GM18505 (cell line): ENCODE measurements at regions not wholly inside any gene's neighbourhood (a gene's known extent, or its start where the extent isn't known, plus 50 kb on each side); places are given as distances from the start of the nearest gene placed in this dataset.
A peak's percentile ranks its signal among the peaks of the same experiment; 100 is the strongest.
"Not testable (repeated sequence)": the region's sequence is repeated elsewhere in the genome, so short reads cannot be mapped to it uniquely, and the experiment has no call there.

Source experiments
- ATAC-seq: cut with Tn5 transposase; IDR thresholded peaks from one replicate; pipeline ENCODE4 v1.9.1; 2021; ENCODE audit not compliant: unreplicated experiment
- POLR2A ChIP-seq: IDR thresholded peaks from 4 replicates; pipeline ENCODE4 v1.6.1; 2011; ENCODE audit warnings: borderline replicate concordance; ENCODE audit not compliant: insufficient read depth, insufficient read length; ENCODE audit errors: extremely low read depth

GRCh38 chr6:103140308-103141027, 1719.3 kb downstream of the HACE1 start:
- ATAC-seq: no peak
- no peak for TF ChIP-seq POLR2A

- ATAC-seq: no peak
- TF ChIP-seq POLR2A: no peak
These were observed 1720.3 kb downstream of the HACE1 start for GRCh38 chr6:103139377-103139776.

GRCh38 chr6:103124471-103124870, 1731.0 kb downstream of the GRIK2 start:
- no peak for TF ChIP-seq POLR2A

GRCh38 chr6:103122766-103123601, 1729.5 kb downstream of the GRIK2 start:
- peak; percentile 80 for ATAC-seq
- TF ChIP-seq POLR2A: no peak

More at GRCh38 chr6:103124471-103124870, 1731.0 kb downstream of the GRIK2 start:
- ATAC-seq: no peak

- no peak for ATAC-seq
- no peak for TF ChIP-seq POLR2A
These were observed 1725.5 kb downstream of the GRIK2 start for GRCh38 chr6:103119056-103119455.

GRCh38 chr6:103114582-103114981, 1721.1 kb downstream of the GRIK2 start:
- ATAC-seq: no peak
- TF ChIP-seq POLR2A: no peak

- ATAC-seq: no peak
- TF ChIP-seq POLR2A: no peak
These were observed 1719.9 kb downstream of the GRIK2 start for GRCh38 chr6:103113416-103113815.

GRCh38 chr6:103107985-103108384, 1714.5 kb downstream of the GRIK2 start:
- no peak for ATAC-seq
- no peak for TF ChIP-seq POLR2A

- no peak for TF ChIP-seq POLR2A
- no peak for ATAC-seq
These were observed 1712.2 kb downstream of the GRIK2 start for GRCh38 chr6:103105686-103106085.

GRCh38 chr6:103101267-103101666, 1707.8 kb downstream of the GRIK2 start:
- no peak for ATAC-seq

GRCh38 chr6:103092414-103092813, 1698.9 kb downstream of the GRIK2 start:
- not testable (repeated sequence) for ATAC-seq

More at GRCh38 chr6:103101267-103101666, 1707.8 kb downstream of the GRIK2 start:
- no peak for TF ChIP-seq POLR2A

- ATAC-seq: no peak
- no peak for TF ChIP-seq POLR2A
These were observed 1692.3 kb downstream of the GRIK2 start for GRCh38 chr6:103085801-103086200.

GRCh38 chr6:103081876-103082630, 1688.5 kb downstream of the GRIK2 start:
- ATAC-seq: no peak
- TF ChIP-seq POLR2A: no peak
